EH (cell line): ENCODE measurements at regions not wholly inside any gene's neighbourhood (a gene's known extent, or its start where the extent isn't known, plus 50 kb on each side); places are given as distances from the start of the nearest gene placed in this dataset.
"Not testable (repeated sequence)": the region's sequence is repeated elsewhere in the genome, so short reads cannot be mapped to it uniquely, and the experiment has no call there.

ENCODE experiments used
- DNase-seq: peaks from one replicate; pipeline ENCODE4 v3.0.0-alpha.2; 2015; ENCODE audit warnings: low read depth

DNA sequence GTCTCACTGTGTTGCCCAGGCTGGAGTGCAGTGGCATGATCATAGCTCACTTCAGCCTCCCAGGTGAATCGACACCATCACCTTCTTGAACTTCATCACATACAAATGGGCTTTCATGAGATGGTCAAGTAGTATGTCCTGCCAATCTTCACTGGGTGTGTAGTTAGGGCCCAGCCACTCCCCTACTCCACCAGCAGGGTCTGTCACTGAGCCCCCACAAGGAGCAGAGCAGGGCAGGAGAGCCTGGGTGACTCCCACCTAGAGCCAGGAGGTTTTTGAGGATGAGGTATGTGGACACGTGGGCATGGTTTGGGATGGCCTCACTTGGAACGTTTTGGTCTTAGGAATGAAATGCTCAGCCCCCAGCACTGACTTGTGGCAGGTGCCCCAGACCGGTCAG, 4037.7 kb upstream of the TPTE start:
- not testable (repeated sequence) for DNase-seq

GRCh38 chr21:6486821-6487220, 4034.6 kb upstream of the TPTE start:
- DNase-seq: not testable (repeated sequence)

DNA sequence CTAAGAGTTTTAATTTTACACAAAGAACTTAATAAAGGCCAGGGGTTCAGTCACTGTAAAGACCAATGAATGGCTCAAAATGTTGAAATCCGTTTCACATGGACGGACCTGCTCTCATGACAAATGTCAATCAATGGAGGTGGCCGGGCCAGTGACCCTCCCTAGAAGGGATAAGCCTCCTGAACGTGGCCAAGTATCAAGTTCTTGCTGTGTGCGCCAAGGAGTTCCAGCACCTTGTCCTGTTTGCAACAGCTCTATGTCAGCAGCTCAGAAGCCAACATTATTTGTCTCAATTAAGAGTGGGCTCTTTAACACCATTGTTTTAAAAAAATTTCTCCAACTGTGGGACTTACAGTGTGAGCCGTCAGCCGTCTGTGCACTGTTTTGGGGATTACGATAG, 4028.7 kb upstream of the TPTE start:
- DNase-seq: not testable (repeated sequence)

DNA sequence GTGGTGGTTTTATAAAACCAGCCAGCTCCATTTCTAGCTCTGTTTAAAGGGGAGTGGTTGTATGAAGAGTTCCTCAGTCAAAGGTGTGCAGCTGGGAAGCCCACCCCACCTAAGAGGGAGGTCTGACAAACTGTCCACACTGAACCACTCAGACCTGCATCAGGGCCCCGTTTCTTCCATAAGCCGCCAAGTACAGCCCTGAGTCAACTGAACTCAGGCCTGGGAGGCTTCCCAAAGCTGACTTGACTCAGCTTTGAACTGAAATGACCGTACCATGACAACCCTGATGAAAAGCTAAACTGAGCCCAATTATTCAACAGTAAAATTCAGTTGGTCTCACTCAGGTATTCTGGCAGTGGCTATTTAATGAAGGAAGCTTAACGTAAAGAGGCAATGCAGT, 4027.4 kb upstream of the TPTE start:
- DNase-seq: not testable (repeated sequence)

DNA sequence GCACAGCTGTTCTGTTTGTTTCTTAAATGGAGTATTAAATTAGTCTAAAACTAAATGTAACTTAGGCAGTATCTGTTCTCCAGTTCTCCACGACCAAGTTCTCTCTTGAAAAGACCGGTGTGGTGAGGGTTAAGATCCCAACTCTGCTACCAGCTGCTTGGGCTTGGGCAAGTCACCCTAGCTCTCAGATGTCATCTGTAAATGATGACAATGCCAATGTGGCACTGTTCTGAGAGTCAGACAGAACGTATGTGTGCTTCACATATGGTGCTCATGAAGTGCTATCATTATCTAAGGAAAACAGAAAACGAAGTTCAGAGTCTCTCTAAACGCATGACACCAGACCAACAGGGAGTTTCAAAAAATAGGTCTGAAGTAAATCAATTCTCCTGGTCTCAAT, 4025.0 kb upstream of the TPTE start:
- not testable (repeated sequence) for DNase-seq

GRCh38 chr21:6498716-6499115, 4022.7 kb upstream of the TPTE start:
- DNase-seq: not testable (repeated sequence)

GRCh38 chr21:6499128-6499826, 4022.1 kb upstream of the TPTE start:
- DNase-seq: not testable (repeated sequence)

GRCh38 chr21:6499866-6500265, 4021.5 kb upstream of the TPTE start:
- not testable (repeated sequence) for DNase-seq

- DNase-seq: not testable (repeated sequence)
Measured at GRCh38 chr21:6500681-6501080, 4020.7 kb upstream of the TPTE start.

GRCh38 chr21:6506167-6506894, 4015.1 kb upstream of the TPTE start:
- not testable (repeated sequence) for DNase-seq

GRCh38 chr21:6507632-6508031, 4013.8 kb upstream of the TPTE start:
- not testable (repeated sequence) for DNase-seq

DNA sequence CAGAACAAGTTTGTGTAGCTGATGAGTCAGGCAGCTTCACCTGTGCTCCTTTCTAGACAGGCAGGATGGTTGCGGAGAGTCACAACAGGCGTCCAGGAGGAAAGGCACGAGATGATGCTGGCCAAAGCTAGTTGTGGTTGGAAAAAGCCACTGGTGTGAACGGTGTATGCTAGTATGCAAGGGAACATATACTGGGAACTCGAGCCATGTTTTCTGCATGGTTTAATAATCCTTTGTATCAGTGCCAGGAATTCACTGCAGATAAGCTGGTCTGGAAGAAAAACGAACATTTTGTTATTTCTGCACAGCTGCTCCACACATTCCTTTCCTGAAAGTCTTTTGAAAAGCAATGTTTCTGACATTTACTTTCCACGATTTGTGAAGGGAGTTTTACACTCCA, 3999.6 kb upstream of the TPTE start:
- DNase-seq: not testable (repeated sequence)

DNA sequence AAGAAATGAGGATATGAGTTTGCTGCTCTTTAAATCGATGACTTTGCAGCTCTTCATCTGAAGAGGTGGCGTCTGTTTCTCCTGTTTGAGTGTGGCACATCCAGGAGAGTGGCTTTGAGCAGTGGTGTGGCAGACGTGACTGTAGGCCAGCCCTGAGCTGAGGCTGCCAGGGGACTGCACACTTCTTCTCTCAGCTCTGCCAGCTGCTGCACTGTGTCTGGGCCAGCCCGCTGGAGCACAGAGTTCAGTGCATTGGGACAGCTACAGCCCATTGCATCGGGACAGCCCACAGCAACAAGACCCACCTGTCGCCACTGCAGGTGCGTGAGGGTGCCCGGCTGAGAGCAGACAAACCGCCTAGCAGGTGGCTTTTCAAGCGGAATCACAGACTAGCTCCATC, 3995.2 kb upstream of the TPTE start:
- not testable (repeated sequence) for DNase-seq

- DNase-seq: not testable (repeated sequence)
Measured at GRCh38 chr21:6530655-6531054, 3990.7 kb upstream of the TPTE start.

DNA sequence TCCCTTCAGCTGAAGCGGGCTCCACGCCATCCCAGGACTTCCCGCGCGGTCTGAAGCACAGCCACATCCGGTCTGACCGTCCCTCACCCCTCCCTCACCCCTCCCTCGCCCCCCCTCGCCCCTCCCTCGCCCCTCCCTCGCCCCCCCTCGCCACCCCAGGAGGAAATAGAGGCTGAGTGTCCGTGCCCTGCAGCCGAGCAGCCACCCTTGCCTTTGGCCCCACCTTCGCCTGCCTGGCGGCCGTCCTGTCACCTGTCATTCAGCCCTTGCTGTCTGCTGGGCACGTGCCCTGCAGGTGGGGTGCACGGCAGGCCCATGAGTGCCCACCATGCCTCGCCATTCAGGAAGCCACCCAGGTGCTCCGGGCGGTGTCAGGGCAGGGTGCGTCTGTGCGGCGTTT, 3988.1 kb upstream of the TPTE start:
- DNase-seq: not testable (repeated sequence)

DNA sequence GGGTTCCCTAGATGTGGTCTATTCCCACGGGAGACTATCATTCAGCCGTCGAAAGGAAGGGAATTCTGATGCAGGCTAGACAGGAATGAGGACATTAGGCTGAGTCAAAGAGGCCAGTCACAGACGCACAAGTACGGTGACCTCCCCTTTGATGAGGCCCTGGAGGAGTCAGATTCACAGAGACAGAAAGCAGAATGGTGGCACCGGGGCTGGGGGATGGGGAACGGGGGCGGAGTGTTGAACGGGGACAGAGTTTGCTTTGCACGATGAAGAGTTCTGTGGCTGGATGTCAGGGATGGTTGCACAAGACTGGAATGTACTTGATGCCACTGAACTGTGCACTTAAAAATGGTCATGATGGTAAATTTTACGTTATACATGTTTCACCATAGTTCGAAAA, 3983.1 kb upstream of the TPTE start:
- not testable (repeated sequence) for DNase-seq

- not testable (repeated sequence) for DNase-seq
Measured at GRCh38 chr21:6539688-6540087, 3981.7 kb upstream of the TPTE start.

- DNase-seq: not testable (repeated sequence)
Measured at GRCh38 chr21:6541036-6541435, 3980.3 kb upstream of the TPTE start.

DNA sequence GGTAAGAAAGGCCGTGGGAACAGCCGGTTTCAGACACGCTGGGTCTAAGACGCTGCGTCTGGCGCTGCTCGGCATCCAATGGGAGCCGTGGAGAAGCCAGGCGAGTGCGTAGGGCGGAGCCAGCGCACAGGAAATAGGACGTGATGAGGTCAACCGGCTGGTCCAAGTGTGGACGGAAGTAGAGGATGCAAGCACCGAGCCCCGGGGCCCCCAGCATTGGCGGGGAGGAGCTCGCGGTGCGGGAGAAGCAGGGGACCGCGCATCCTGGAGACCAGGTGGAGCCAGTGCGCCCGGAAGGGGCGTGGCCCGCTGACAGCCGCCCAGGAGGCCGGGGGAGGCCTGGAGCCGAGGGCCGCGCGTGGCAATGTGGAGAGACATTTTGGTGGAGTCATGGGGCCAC, 3976.1 kb upstream of the TPTE start:
- not testable (repeated sequence) for DNase-seq

DNA sequence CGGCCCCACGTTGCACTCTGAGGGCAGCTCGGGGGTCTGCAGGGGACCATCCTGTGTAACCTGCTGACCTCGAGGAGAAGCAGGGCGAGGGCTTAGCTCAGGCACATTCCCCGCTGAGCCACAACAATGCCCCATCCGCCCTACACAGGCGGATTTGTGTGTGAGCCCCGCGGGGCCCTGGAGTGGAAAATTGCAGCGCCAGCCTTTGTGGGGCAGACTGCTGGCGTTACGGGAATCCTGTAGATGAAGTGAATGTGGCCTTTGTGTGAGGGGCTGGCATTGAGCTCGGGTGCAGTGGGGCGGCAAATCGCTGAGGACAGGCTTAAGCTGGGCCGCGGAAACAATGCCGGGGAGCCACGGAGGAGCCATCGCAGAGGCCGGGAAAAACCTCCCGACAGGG, 3970.3 kb upstream of the TPTE start:
- not testable (repeated sequence) for DNase-seq

- DNase-seq: not testable (repeated sequence)
Measured at GRCh38 chr21:6553505-6554376, 3967.6 kb upstream of the TPTE start.

DNA sequence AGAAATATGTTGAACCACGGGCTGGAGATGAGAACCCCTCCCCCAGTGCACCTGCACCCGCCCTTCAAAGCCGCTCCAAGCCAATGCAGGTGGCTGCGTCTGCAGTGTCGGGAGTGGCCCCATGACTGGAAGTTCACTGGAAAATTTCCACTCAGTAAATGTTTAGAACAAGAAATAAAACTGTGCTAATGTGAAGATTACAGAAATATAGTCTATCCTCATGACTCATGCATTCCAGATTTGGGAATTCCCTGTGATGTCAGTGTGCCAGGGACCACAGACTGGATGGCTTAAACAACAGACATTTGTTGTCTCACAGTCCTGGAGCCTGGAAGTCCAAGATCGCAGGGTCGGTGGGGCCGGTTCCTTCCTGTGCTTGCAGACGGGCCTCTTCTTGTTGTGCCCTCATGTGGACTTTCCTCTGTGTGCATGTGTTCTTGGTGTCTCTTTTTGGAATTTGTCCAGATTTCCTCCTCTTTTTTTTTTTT, 3967.0 kb upstream of the TPTE start:
- DNase-seq: not testable (repeated sequence)
